ENCODE measurements at regions not wholly inside any gene's neighbourhood (a gene's known extent, or its start where the extent isn't known, plus 50 kb on each side); places are given as distances from the start of the nearest gene placed in this dataset.

DNA sequence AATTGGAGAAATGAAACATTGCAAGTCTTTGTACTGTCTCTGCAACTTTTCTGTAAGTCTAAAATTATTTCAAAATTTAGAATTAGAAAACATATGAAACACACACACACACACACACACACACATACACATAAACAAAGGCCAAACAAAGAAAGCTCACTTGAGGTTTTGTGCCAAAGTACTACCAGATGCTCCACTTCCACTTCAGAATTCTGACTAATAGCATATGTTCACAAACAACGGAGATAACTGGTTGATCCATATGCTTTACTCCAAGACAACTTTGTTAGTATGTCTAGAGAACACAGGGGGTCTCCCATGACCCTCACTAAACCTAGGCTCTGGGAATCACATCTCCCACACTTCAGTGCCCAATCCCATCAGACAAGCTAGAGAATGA, 133.8 kb upstream of the CLEC14A start:
- Histone ChIP-seq H3K4me3 (ENCODE audit: low read depth, low read length) (no peak overlapping the region), H3K27me3 (ENCODE audit: control insufficient read depth, insufficient read depth, low read length) (no peaks in the 10 kb centered on the region), H3K36me3 (ENCODE audit: control insufficient read depth, insufficient read depth, low read length) (no peaks in the 10 kb centered on the region)
- TF ChIP-seq, protein P1, sequence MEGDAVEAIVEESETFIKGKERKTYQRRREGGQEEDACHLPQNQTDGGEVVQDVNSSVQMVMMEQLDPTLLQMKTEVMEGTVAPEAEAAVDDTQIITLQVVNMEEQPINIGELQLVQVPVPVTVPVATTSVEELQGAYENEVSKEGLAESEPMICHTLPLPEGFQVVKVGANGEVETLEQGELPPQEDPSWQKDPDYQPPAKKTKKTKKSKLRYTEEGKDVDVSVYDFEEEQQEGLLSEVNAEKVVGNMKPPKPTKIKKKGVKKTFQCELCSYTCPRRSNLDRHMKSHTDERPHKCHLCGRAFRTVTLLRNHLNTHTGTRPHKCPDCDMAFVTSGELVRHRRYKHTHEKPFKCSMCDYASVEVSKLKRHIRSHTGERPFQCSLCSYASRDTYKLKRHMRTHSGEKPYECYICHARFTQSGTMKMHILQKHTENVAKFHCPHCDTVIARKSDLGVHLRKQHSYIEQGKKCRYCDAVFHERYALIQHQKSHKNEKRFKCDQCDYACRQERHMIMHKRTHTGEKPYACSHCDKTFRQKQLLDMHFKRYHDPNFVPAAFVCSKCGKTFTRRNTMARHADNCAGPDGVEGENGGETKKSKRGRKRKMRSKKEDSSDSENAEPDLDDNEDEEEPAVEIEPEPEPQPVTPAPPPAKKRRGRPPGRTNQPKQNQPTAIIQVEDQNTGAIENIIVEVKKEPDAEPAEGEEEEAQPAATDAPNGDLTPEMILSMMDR (IDR thresholded peaks at IDR 0.05; ENCODE audit: insufficient read depth, low read depth, low read length), result no peak
- ChIA-PET CTCF (interaction anchor here (1.4 to 1.5 kb wide), 2 partner anchors 14 to 17 kb away, joined by 3 to 4 read pairs; no protein-coding TSS in a partner anchor), POLR2A (no interaction called here)
- DNase-seq (ENCODE audit: low read depth), result no peak

DNA sequence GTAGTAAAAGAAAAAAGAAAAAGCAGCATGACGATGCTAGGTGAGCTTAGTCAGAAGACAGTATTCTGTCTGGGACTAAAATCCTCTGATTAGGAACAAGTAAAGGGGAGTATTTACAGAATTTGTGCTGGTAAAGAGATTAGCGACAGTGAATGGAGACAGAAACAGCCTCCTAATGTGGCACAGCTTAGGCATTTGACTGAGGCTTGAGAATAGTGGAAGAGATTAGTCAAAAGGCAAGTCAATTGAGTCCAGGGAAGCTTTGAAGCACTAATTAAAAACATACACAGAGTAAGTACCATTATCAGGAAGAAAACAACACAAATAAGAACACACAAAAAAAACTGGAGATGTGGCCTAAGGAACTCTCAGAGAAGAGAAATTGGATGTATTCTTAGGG, 131.9 kb upstream of the CLEC14A start:
- DNase-seq (ENCODE audit: low read depth), result no peak
- Histone ChIP-seq H3K27me3 (ENCODE audit: control insufficient read depth, insufficient read depth, low read length) (no peaks in the 10 kb centered on the region), H3K36me3 (ENCODE audit: control insufficient read depth, insufficient read depth, low read length) (no peaks in the 10 kb centered on the region), H3K4me3 (ENCODE audit: low read depth, low read length) (no peak overlapping the region)
- ChIA-PET POLR2A (interaction anchor here (0.8 kb wide), 1 partner anchor 116 kb away, joined by 10 read pairs; no protein-coding TSS in a partner anchor), CTCF (interaction anchor here (0.6 to 1.4 kb wide), 3 partner anchors 23 to 531 kb away, joined by 4 to 5 read pairs (median 5); no protein-coding TSS in a partner anchor)
- TF ChIP-seq, protein P1 (IDR thresholded peaks at IDR 0.05; ENCODE audit: insufficient read depth, low read depth, low read length), result no peak

DNA sequence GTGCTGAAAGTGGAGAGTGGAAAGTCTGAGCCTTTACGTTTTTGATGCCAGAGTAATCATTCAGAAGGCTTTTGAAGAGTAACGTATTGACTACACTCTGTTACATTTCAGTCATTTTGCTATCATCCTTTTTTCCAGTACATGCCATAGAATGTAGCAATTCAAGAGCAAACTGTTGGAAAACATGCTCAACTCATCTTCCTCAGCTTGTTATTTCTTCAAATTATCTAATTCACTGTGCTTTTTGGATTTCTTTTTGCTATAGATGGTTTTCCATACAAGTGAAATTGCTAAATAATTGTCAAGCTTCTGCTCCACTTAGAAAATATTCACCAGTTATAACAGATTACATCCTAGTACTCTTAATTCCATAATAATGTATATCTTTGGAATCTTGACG, 129.9 kb upstream of the CLEC14A start:
- no peak for DNase-seq (ENCODE audit: low read depth)
- Histone ChIP-seq H3K27me3 (ENCODE audit: control insufficient read depth, insufficient read depth, low read length) (no peaks in the 10 kb centered on the region), H3K4me3 (ENCODE audit: low read depth, low read length) (no peak overlapping the region), H3K36me3 (ENCODE audit: control insufficient read depth, insufficient read depth, low read length) (no peaks in the 10 kb centered on the region)
- TF ChIP-seq, protein P1 (IDR thresholded peaks at IDR 0.05; ENCODE audit: insufficient read depth, low read depth, low read length), result no peak
- ChIA-PET POLR2A (no interaction called here), CTCF (no interaction called here)

DNA sequence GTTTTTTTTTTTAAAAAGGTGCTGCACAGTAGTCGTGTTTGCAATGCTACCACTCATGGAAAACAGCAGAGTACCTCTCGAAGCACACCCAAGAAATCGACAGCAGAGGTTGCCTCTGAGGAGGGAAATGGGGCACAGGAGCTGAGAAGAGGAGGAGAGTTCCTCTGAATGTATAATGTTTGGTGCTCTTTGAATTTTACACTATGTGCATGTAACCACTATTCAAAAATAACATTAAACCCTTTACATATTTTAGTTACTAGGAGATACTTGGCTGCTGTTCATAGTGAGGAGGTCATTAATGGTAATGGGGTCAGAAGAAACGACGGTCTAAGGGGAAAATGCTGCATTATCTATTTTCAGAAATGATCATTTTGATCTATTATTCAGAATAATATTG, 129.4 kb upstream of the CLEC14A start:
- Histone ChIP-seq H3K36me3 (ENCODE audit: control insufficient read depth, insufficient read depth, low read length) (no peaks in the 10 kb centered on the region), H3K27me3 (ENCODE audit: control insufficient read depth, insufficient read depth, low read length) (no peaks in the 10 kb centered on the region), H3K4me3 (ENCODE audit: low read depth, low read length) (no peak overlapping the region)
- TF ChIP-seq, protein P1 (IDR thresholded peaks at IDR 0.05; ENCODE audit: insufficient read depth, low read depth, low read length), result no peak
- ChIA-PET POLR2A (no interaction called here), CTCF (no interaction called here)
- no peak for DNase-seq (ENCODE audit: low read depth)

DNA sequence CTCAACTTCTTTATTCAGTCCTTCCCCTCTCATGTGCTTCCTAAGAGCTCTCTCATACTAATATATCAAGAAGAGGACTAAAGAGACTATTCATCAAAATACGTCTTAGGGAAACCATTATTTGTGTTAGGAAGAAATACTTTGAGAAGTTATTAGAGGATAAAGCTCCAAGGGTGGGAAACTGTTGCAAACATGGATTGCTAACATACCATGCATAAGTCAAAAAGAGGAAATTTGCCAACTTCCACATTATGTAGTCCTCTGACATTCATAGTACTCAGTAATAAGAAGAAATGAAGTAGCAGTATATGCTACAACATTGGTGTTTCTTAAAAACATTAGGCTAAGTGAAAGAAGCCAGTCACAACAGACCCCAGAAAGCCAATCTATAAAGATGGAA, 128.8 kb upstream of the CLEC14A start:
- Histone ChIP-seq H3K4me3 (ENCODE audit: low read depth, low read length) (no peak overlapping the region), H3K36me3 (ENCODE audit: control insufficient read depth, insufficient read depth, low read length) (no peaks in the 10 kb centered on the region), H3K27me3 (ENCODE audit: control insufficient read depth, insufficient read depth, low read length) (no peaks in the 10 kb centered on the region)
- ChIA-PET CTCF (no interaction called here), POLR2A (no interaction called here)
- TF ChIP-seq, protein P1 (IDR thresholded peaks at IDR 0.05; ENCODE audit: insufficient read depth, low read depth, low read length), result no peak
- DNase-seq (ENCODE audit: low read depth), result no peak
